ENCODE measurements at regions not wholly inside any gene's neighbourhood (a gene's known extent, or its start where the extent isn't known, plus 50 kb on each side); places are given as distances from the start of the nearest gene placed in this dataset.
"Not testable (repeated sequence)": the region's sequence is repeated elsewhere in the genome, so short reads cannot be mapped to it uniquely, and the experiment has no call there.

DNA sequence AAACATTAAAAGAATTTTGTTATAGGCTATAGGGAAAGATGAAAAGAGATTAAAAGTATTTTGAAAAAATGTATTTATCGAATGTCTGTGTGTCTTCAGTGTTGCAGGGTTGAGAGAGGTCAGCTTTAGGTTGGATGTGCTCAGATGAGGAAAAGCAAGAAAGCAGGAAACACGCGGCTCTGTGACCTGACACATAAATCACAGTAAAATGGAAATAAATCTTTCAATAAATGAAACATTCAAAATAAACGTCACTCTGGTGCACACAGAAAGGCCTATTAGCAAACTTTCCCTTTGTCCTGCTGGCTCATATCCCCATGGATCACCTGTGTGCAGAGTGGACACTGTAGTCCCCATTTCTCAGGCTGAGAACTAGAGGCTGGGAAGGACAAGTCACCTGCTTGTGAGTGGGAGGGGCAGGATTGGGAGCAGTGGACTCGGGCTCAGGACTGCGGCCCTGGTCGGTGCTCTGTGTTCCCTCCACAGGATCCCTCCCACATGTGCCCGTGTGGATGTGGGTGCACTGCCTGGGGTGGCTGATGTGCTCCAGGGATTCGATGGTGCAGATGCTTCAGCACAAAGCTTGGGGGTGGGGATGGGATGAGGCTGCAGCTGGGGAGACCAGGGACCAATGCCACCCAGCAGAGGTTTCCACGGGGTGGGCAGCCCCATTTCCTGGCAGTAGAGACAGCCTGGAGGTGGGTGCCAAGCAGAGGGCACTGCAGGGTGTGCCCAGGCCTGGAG lies 96.0 kb upstream of the IGLL5 start:
- Histone ChIP-seq H3K9me3 (ENCODE audit: control insufficient read depth, insufficient read depth, low read length) (no peaks in the 10 kb centered on the region; the same call in 1 of the 2 replicates), H3K4me1 (ENCODE audit: control insufficient read depth, insufficient read depth, low read length) (no peaks in the 10 kb centered on the region), H3K4me3 (ENCODE audit: low read length) (no peak overlapping the region), H3K36me3 (ENCODE audit: control insufficient read depth, insufficient read depth, low read length) (no peaks in the 10 kb centered on the region), H3K27ac (ENCODE audit: low read length) (no peak overlapping the region), H3K27me3 (ENCODE audit: control insufficient read depth, insufficient read depth, low read length) (no peaks in the 10 kb centered on the region)
- WGBS (ENCODE audit: insufficient coverage, insufficient read length): 100% methylated on average over 1 of the region's 10 CpGs
- no peak for DNase-seq (ENCODE audit: low read depth, low spot score)

DNA sequence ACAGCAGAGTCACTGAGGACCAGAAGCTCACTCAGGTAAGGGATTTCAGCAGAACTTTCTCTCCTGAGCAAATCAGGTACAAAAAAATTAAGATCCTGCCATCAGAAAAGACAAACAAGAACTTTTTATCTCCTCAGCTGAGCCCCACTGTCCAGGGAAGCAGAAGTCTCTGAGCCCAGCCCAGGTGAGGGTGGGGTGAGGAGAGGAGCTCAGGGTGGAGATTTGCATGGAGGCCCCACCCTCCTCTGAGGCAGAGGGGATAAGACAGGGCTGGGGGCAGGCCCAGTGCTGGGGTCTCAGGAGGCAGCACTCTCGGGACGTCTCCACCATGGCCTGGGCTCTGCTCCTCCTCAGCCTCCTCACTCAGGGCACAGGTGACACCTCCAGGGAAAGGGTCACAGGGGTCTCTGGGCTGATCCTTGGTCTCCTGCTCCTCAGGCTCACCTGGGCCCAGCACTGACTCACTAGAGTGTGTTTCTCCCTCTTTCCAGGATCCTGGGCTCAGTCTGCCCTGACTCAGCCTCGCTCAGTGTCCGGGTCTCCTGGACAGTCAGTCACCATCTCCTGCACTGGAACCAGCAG lies 95.3 kb upstream of the IGLL5 start:
- H3K27me3 ChIP-seq (ENCODE audit: control insufficient read depth, insufficient read depth, low read length); H3K9me3 ChIP-seq (ENCODE audit: control insufficient read depth, insufficient read depth, low read length); H3K4me3 ChIP-seq (ENCODE audit: low read length); H3K36me3 ChIP-seq (ENCODE audit: control insufficient read depth, insufficient read depth, low read length); H3K4me1 ChIP-seq (ENCODE audit: control insufficient read depth, insufficient read depth, low read length); DNase-seq (ENCODE audit: low read depth, low spot score); H3K27ac ChIP-seq (ENCODE audit: low read length): not testable (repeated sequence)
- WGBS (ENCODE audit: insufficient coverage, insufficient read length): no CpG with 5 or more reads among the region's 4 CpGs

DNA sequence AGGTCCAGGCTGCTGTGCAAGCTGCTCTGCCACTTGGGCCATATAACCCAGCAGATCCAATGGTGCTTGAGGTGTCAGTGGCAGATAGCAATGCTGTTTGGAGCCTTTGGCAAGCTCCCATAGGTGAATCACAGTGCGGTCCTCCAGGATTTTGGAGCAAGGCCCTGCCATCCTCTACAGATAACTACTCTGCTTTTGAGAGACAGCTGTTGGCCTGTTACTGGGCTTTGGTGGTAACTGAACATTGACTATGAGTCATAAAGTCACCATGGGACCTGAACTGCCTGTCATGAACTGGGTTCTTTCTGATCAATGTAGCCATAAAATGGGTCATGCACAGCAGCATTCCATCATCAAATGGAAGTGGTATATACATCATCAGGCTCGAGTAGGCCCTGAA lies 92.0 kb upstream of the IGLL5 start:
- not testable (repeated sequence) for H3K27me3 ChIP-seq (ENCODE audit: control insufficient read depth, insufficient read depth, low read length); H3K36me3 ChIP-seq (ENCODE audit: control insufficient read depth, insufficient read depth, low read length); DNase-seq (ENCODE audit: low read depth, low spot score); H3K9me3 ChIP-seq (ENCODE audit: control insufficient read depth, insufficient read depth, low read length); H3K4me1 ChIP-seq (ENCODE audit: control insufficient read depth, insufficient read depth, low read length); H3K27ac ChIP-seq (ENCODE audit: low read length); H3K4me3 ChIP-seq (ENCODE audit: low read length)
- no CpG with 5 or more reads among the region's 2 CpGs for whole genome bisulfite sequencing (ENCODE audit: insufficient coverage, insufficient read length)

DNA sequence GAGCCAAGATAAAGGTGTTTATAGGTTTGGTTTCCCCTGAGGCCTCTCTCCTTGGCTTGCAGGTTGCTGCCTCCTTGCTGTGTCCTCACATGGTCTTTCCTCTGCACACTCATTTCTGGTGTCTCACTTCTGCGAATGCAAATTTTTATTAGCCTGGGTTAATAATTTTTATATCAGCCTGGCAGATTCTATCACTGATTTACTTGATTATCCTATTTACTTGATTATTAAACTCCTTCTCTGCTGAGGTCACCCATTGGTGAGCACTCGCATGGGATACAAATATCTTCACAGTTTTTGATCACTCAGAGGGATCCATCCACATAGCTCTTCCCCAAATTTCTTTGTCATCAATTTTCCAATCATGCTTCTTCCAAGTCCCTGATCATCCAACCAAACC lies 90.9 kb upstream of the IGLL5 start:
- no peak overlapping the region for H3K4me3 ChIP-seq (ENCODE audit: low read length)
- no peak for DNase-seq (ENCODE audit: low read depth, low spot score)
- no peaks in the 10 kb centered on the region for H3K9me3 ChIP-seq (ENCODE audit: control insufficient read depth, insufficient read depth, low read length)
- no peaks in the 10 kb centered on the region for H3K4me1 ChIP-seq (ENCODE audit: control insufficient read depth, insufficient read depth, low read length)
- WGBS (ENCODE audit: insufficient coverage, insufficient read length): no CpG with 5 or more reads among the region's 2 CpGs
- H3K36me3 ChIP-seq (ENCODE audit: control insufficient read depth, insufficient read depth, low read length): no peaks in the 10 kb centered on the region
- no peak overlapping the region for H3K27ac ChIP-seq (ENCODE audit: low read length)
- H3K27me3 ChIP-seq (ENCODE audit: control insufficient read depth, insufficient read depth, low read length): no peaks in the 10 kb centered on the region

DNA sequence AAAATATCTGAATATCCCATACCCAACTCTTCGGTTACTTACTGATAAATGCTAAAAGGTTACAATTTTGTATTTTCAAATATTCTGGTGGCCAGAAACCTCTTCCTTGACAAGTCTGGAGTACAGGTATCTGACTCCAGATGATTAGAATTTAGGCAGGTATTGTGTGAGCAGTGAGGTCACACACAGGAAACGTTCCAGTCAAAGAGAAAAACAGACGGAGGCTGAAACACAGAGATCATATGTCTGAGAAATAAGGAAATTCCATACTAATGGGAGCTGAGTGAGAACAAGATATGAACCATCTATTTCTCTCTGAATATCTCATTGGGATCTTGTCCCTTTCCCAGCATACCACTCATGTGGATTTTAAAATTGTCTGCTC lies 89.4 kb upstream of the IGLL5 start:
- Histone ChIP-seq H3K9me3 (ENCODE audit: control insufficient read depth, insufficient read depth, low read length) (no peaks in the 10 kb centered on the region), H3K36me3 (ENCODE audit: control insufficient read depth, insufficient read depth, low read length) (no peaks in the 10 kb centered on the region)
- no CpG with 5 or more reads among the region's 3 CpGs for WGBS (ENCODE audit: insufficient coverage, insufficient read length)

DNA sequence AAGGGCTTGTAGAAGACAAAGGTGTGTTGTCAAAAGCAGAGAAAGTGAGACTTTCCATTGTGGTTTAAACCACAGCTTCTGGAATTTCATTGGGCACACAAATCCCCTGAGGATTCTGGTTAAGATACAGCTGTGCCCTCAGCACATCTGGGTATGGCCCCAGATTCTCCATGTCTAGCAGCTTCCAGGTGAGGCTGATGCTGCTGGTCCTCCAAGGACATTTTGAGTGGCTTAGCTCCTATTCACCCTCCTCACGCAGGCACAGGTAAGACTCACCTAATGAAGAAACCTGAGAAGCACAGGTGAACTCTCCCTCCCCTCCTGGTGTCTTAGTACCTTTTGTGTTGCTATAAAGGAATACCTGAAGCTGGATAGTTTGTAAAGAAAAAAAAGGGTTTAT lies 88.9 kb upstream of the IGLL5 start:
- no CpG with 5 or more reads among the region's 1 CpG for WGBS (ENCODE audit: insufficient coverage, insufficient read length)
- DNase-seq (ENCODE audit: low read depth, low spot score): no peak

More for the DNA sequence above, 89.4 kb upstream of the IGLL5 start:
- no peak overlapping the region for H3K27ac ChIP-seq (ENCODE audit: low read length)
- H3K27me3 ChIP-seq (ENCODE audit: control insufficient read depth, insufficient read depth, low read length): no peaks in the 10 kb centered on the region
- no peaks in the 10 kb centered on the region for H3K4me1 ChIP-seq (ENCODE audit: control insufficient read depth, insufficient read depth, low read length)
- no peak for DNase-seq (ENCODE audit: low read depth, low spot score)
- no peak overlapping the region for H3K4me3 ChIP-seq (ENCODE audit: low read length)

DNA sequence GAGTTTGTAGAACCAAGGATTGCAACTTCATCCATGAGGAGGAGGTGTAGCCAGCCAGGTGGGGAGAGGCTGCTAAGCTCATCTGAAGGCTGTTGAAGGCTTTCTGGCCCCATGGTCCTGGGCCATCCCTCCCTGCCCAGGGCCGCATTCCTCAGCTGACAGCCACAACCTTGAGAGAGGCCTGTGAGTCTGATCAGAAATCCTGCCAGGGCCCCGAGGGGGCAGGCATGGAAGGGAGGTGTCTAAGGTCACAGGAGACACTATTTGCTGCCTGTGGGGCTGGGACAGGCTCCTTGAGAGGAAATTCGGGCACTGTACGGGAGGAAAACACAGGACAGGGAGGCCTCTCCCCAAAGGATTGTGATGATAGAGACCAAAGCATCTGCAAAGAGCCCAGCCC lies 88.1 kb upstream of the IGLL5 start:
- no peak for DNase-seq (ENCODE audit: low read depth, low spot score)
- H3K9me3 ChIP-seq (ENCODE audit: control insufficient read depth, insufficient read depth, low read length): no peaks in the 10 kb centered on the region
- H3K36me3 ChIP-seq (ENCODE audit: control insufficient read depth, insufficient read depth, low read length): no peaks in the 10 kb centered on the region
- H3K4me3 ChIP-seq (ENCODE audit: low read length): no peak overlapping the region
- H3K4me1 ChIP-seq (ENCODE audit: control insufficient read depth, insufficient read depth, low read length): no peaks in the 10 kb centered on the region
- no CpG with 5 or more reads among the region's 4 CpGs for WGBS (ENCODE audit: insufficient coverage, insufficient read length)
- H3K27me3 ChIP-seq (ENCODE audit: control insufficient read depth, insufficient read depth, low read length): no peaks in the 10 kb centered on the region
- H3K27ac ChIP-seq (ENCODE audit: low read length): no peak overlapping the region

More for the DNA sequence above, 88.9 kb upstream of the IGLL5 start:
- H3K27ac ChIP-seq (ENCODE audit: low read length): no peak overlapping the region
- no peaks in the 10 kb centered on the region for H3K36me3 ChIP-seq (ENCODE audit: control insufficient read depth, insufficient read depth, low read length)
- H3K4me1 ChIP-seq (ENCODE audit: control insufficient read depth, insufficient read depth, low read length): no peaks in the 10 kb centered on the region
- H3K9me3 ChIP-seq (ENCODE audit: control insufficient read depth, insufficient read depth, low read length): no peaks in the 10 kb centered on the region
- H3K4me3 ChIP-seq (ENCODE audit: low read length): no peak overlapping the region
- H3K27me3 ChIP-seq (ENCODE audit: control insufficient read depth, insufficient read depth, low read length): no peaks in the 10 kb centered on the region

DNA sequence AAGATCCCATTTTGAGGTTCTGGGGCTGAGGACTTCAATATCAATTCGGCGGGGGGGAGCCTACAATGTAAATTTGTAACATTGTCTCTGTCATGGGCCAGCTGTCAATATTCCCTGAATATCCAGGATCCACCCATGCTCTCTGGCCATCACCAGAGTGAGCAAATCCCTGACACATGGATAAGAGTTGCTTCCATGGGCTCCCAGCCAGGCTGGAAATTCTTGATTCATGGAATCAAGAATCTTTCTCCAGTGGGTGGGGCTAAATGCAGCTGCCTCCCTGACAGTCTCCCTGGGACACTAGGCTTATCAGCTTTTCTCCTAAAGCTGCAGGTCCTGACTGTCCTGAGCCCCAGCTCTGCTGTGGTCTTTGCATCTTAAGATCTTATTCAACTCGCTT lies 86.9 kb upstream of the IGLL5 start:
- Histone ChIP-seq H3K9me3 (ENCODE audit: control insufficient read depth, insufficient read depth, low read length) (no peaks in the 10 kb centered on the region), H3K36me3 (ENCODE audit: control insufficient read depth, insufficient read depth, low read length) (no peaks in the 10 kb centered on the region), H3K4me1 (ENCODE audit: control insufficient read depth, insufficient read depth, low read length) (no peaks in the 10 kb centered on the region), H3K27me3 (ENCODE audit: control insufficient read depth, insufficient read depth, low read length) (no peaks in the 10 kb centered on the region), H3K27ac (ENCODE audit: low read length) (no peak overlapping the region), H3K4me3 (ENCODE audit: low read length) (no peak overlapping the region)
- no peak for DNase-seq (ENCODE audit: low read depth, low spot score)
- no CpG with 5 or more reads among the region's 3 CpGs for WGBS (ENCODE audit: insufficient coverage, insufficient read length)

DNA sequence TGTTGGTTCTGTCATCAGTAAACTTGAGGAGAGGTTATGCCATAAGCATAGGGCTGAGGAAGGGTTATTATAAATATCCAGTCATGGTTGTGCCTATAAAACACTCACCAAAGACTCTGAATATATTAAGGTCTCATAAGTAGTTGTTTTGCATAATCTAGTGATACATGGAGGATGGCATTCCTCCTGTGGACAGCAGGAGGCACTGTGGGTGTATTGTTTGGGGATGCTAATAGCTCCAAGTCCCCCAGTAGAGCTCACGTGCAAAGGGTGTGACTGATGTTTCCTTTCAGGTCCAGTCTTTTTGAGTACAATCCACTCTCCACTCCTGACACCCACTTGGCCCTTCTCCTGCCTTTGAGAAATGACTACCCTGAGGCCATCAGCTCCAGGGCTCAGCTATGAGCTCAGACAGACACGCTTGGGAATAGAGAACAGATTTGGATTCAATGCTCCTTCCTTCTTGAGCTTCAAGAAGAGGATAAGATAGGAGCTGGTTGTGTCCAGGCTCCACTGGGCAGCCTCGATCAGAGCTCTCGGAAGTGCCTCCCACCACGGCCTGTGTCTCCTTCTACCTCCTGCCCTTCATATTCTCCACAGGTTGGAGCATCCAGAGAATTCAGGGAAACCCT lies 85.2 kb upstream of the IGLL5 start:
- no peaks in the 10 kb centered on the region for H3K4me1 ChIP-seq (ENCODE audit: control insufficient read depth, insufficient read depth, low read length)
- H3K27me3 ChIP-seq (ENCODE audit: control insufficient read depth, insufficient read depth, low read length): no peaks in the 10 kb centered on the region
- H3K27ac ChIP-seq (ENCODE audit: low read length): no peak overlapping the region
- no peaks in the 10 kb centered on the region for H3K36me3 ChIP-seq (ENCODE audit: control insufficient read depth, insufficient read depth, low read length)
- no peak for DNase-seq (ENCODE audit: low read depth, low spot score)
- H3K9me3 ChIP-seq (ENCODE audit: control insufficient read depth, insufficient read depth, low read length): no peaks in the 10 kb centered on the region
- WGBS (ENCODE audit: insufficient coverage, insufficient read length): no CpG with 5 or more reads among the region's 5 CpGs
- no peak overlapping the region for H3K4me3 ChIP-seq (ENCODE audit: low read length)

DNA sequence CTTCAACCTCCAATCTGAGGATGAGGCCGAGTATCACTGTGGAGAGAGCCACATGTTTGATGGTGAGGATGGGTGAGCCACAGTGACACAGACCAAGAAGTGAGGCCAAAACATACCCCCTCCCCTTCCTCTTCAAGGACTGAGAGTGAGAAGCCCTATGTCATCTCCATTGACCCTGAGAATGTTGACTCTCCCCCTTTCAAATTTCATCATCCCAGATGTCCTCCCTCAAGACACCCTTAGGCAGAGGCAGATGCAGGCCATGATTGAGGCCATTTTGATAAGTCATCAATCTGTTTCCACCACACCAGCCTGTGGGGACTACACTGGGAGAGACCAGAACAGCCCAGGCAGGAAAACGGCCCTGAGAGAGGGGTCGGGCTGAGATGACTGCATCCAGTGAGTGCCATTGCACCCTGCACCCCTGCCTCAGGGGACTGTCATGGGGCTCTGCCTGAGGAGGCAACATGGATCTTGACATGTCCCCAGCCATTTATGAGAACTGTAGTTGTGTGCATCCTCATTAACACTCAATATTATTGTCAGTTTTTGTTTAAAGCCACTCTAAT lies 84.2 kb upstream of the IGLL5 start:
- H3K27me3 ChIP-seq (ENCODE audit: control insufficient read depth, insufficient read depth, low read length): no peaks in the 10 kb centered on the region
- H3K4me3 ChIP-seq (ENCODE audit: low read length): no peak overlapping the region
- no peak overlapping the region for H3K27ac ChIP-seq (ENCODE audit: low read length)
- no peak for DNase-seq (ENCODE audit: low read depth, low spot score)
- H3K9me3 ChIP-seq (ENCODE audit: control insufficient read depth, insufficient read depth, low read length): no peaks in the 10 kb centered on the region
- no peaks in the 10 kb centered on the region for H3K36me3 ChIP-seq (ENCODE audit: control insufficient read depth, insufficient read depth, low read length)
- no peaks in the 10 kb centered on the region for H3K4me1 ChIP-seq (ENCODE audit: control insufficient read depth, insufficient read depth, low read length)
- WGBS (ENCODE audit: insufficient coverage, insufficient read length): no CpG with 5 or more reads among the region's 3 CpGs

Data from iPS DF 6.9 (cell line).